PFSK-1 (cell line): ENCODE measurements at regions not wholly inside any gene's neighbourhood (a gene's known extent, or its start where the extent isn't known, plus 50 kb on each side); places are given as distances from the start of the nearest gene placed in this dataset.

Source experiments
- FOXP2 ChIP-seq: optimal IDR thresholded peaks from 2 replicates; pipeline ENCODE3; 2011; ENCODE audit warnings: borderline replicate concordance, control low read depth, inconsistent platforms; ENCODE audit not compliant: insufficient read depth; ENCODE audit errors: extremely low read length, extremely low read depth
- POLR2AphosphoS5 ChIP-seq: IDR thresholded peaks from 2 replicates; pipeline ENCODE4 v1.6.1; 2012; ENCODE audit warnings: low read depth, mild to moderate bottlenecking, control low read depth, low read length, moderate library complexity
- SIN3A ChIP-seq: IDR thresholded peaks from 2 replicates; pipeline ENCODE4 v1.6.1; 2012; ENCODE audit warnings: mild to moderate bottlenecking, low read length, moderate library complexity, borderline replicate concordance; ENCODE audit not compliant: insufficient read depth
- TAF1 ChIP-seq: IDR thresholded peaks from 2 replicates; pipeline ENCODE4 v1.6.1; 2012; ENCODE audit warnings: low read length, control low read depth, borderline replicate concordance; ENCODE audit not compliant: insufficient read depth
- TF ChIP-seq, protein P1 (sequence below), 2 experiments: IDR thresholded peaks; 2 replicates each; pipeline versions ENCODE4 v1.6.1 to v1.8.0; 2011 to 2012; ENCODE audit warnings: low read depth in 2 of 2, low read length in 2 of 2, control low read depth in 1 of 2, inconsistent platforms in 1 of 2, mild to moderate bottlenecking in 1 of 2, moderate library complexity in 1 of 2; ENCODE audit not compliant: insufficient read depth in 1 of 2

DNA sequence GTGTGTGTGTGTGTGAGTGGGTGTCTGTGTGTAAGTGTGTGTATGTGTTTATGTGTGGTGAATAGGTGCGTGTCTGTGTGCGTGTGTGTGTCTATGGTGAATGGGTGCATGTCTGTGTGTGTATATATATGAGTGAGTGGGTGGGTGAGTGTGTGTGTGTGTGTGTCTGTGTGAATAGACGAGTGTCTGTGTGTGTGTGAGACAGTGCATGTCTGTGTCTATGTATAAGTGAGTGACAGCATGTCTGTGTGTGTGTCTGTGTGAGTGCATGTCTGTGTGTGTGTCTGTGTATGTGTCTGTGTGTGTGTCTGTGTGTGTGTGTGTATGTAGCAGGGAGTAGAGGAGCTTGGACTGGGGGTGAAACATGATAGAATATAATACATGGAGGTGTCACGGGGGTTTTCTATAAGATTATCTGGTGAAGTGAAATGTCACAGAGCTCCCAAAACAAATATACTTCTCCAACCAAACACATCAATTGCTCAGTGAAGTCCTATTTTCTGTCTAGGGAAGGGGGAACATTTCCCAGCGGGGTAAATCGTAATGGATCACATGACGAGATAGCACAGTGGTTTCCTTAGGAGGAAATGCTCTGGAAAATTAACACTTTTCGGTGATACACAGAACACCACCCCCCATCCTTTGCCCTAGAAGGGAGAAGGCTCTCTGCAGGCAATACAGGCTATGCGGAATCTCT lies 723.3 kb upstream of the CELF2 start:
- TF ChIP-seq TAF1: no peak
- TF ChIP-seq FOXP2: no peak
- TF ChIP-seq, protein P1, sequence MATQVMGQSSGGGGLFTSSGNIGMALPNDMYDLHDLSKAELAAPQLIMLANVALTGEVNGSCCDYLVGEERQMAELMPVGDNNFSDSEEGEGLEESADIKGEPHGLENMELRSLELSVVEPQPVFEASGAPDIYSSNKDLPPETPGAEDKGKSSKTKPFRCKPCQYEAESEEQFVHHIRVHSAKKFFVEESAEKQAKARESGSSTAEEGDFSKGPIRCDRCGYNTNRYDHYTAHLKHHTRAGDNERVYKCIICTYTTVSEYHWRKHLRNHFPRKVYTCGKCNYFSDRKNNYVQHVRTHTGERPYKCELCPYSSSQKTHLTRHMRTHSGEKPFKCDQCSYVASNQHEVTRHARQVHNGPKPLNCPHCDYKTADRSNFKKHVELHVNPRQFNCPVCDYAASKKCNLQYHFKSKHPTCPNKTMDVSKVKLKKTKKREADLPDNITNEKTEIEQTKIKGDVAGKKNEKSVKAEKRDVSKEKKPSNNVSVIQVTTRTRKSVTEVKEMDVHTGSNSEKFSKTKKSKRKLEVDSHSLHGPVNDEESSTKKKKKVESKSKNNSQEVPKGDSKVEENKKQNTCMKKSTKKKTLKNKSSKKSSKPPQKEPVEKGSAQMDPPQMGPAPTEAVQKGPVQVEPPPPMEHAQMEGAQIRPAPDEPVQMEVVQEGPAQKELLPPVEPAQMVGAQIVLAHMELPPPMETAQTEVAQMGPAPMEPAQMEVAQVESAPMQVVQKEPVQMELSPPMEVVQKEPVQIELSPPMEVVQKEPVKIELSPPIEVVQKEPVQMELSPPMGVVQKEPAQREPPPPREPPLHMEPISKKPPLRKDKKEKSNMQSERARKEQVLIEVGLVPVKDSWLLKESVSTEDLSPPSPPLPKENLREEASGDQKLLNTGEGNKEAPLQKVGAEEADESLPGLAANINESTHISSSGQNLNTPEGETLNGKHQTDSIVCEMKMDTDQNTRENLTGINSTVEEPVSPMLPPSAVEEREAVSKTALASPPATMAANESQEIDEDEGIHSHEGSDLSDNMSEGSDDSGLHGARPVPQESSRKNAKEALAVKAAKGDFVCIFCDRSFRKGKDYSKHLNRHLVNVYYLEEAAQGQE (IDR thresholded peaks at IDR 0.05; ENCODE audit: insufficient read depth in 1 of 2, low read depth in 2 of 2, low read length in 2 of 2): no peak
- TF ChIP-seq POLR2AphosphoS5: no peak

DNA sequence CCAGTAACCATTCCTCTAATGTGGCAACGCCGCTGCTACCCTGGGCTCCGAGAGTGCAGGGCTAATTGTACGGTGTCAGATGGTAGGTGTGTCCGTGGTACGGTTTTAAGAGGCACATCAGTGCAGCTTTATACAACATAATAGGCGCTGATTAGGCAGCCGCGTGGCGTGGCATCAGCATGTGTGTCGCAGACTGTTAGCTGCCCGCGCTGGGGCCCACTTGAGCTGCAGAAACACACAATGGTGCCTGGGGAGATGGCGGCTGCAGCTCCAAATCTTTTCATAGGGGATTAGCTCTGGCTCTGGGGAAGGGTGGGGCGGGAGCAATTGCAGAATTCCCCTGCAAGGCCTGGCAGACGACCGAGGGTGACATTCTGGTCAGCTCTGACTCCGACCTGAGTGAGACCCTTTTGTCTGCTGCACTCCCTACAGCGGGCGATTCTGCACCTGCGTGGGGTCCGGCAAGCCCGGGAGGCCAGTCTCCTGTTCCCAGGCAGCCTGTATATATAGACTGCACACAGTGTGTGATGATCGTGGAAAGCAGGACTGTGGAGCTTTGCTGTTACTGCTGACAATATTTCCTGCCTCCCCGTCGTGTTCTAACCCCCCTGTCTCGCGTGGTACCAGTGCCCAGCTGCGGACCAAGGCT lies 722.7 kb upstream of the CELF2 start:
- TF ChIP-seq SIN3A: no peak
- TF ChIP-seq FOXP2: no peak

DNA sequence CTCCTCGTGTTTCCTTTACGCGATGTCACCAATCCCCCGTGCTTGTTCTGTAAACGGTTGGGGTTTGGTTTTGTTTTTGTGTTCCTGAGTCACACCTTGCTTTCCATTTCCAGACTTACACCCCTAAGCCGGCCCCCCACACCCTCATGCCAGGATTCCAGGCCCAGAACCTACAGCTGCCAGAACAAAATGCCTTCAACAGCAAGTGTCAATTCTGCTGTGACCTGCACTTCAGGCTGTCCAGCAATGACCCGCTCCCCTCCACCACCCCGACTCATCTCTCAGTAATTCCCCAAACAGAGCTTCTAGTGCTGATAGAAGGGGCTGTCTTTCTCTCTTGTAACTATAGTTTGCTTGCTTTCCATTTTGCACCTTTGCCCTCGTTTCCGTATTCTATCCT lies 722.1 kb upstream of the CELF2 start:
- TF ChIP-seq, protein P1 (IDR thresholded peaks at IDR 0.05; ENCODE audit: insufficient read depth in 1 of 2, low read depth in 2 of 2, low read length in 2 of 2): no peak
- TF ChIP-seq SIN3A: no peak
- no peak for TF ChIP-seq TAF1
- TF ChIP-seq FOXP2: no peak
- no peak for TF ChIP-seq POLR2AphosphoS5

DNA sequence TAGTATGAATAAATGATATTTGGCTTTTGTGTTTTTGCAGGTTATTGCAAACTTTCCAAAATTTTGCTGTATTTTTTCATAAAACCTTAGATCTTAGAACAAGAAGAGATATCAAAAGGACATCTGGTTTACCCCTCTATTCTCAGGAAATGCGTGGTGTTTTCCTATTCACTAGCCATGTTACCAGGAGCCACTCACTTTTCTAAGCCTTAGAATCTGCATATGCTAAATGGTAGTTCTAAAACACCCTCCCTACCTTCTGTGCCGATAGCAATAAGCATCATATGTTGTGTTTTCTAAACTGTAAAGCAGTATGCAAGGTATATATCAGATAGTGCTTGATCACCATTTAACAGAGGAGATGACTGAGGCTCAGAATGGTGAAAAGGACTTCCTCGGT lies 715.0 kb upstream of the CELF2 start:
- no peak for TF ChIP-seq TAF1
- no peak for TF ChIP-seq POLR2AphosphoS5
- TF ChIP-seq, protein P1 (IDR thresholded peaks at IDR 0.05; ENCODE audit: insufficient read depth in 1 of 2, low read depth in 2 of 2, low read length in 2 of 2): no peak
- no peak for TF ChIP-seq SIN3A
- TF ChIP-seq FOXP2: no peak

DNA sequence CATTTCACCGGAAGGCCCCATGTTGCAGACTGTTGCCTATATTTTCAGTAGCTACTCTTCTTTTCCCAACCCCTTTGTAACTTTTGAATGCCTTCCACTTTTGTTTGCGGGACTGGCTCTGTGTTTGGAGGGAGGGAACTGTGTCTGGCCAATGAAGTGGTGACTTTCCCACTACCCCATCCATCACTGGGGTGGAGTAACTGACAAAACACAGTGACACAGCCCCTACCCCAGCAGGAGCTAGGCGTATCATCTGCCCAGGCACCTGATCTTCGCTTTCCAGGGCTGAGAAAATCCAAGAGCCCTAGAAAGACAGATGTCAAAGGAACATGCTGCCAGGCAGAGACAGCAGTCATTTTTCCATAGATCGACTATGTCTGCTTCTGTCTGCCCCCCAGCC lies 710.6 kb upstream of the CELF2 start:
- TF ChIP-seq, protein P1 (IDR thresholded peaks at IDR 0.05; ENCODE audit: insufficient read depth in 1 of 2, low read depth in 2 of 2, low read length in 2 of 2): no peak
- TF ChIP-seq POLR2AphosphoS5: no peak
- TF ChIP-seq FOXP2: no peak
- TF ChIP-seq SIN3A: no peak
- TF ChIP-seq TAF1: no peak
